Breast epithelium (tissue), 3 donors: ENCODE measurements at regions not wholly inside any gene's neighbourhood (a gene's known extent, or its start where the extent isn't known, plus 50 kb on each side); places are given as distances from the start of the nearest gene placed in this dataset.

Experiments used
- POLR2A ChIP-seq: fragments of 450-650 bp; IDR thresholded peaks from one replicate; pipeline ENCODE4 v1.6.1; 2016; ENCODE audit warnings: antibody characterized with exemption, mild to moderate bottlenecking, moderate library complexity
- POLR2AphosphoS5 ChIP-seq, 3 donors: sonication (generic); formaldehyde crosslinking; IDR thresholded peaks; one replicate each; pipeline ENCODE4 v1.6.1; 2017; ENCODE audit warnings: antibody characterized with exemption in 3 of 3
- TF ChIP-seq, protein P1 (sequence below), 3 donors: fragments of 450-650 bp; IDR thresholded peaks; one replicate each; pipeline ENCODE4 v1.5.1; 2016 to 2017; ENCODE audit warnings: antibody characterized with exemption in 3 of 3, mild to moderate bottlenecking in 3 of 3, moderate library complexity in 3 of 3

DNA sequence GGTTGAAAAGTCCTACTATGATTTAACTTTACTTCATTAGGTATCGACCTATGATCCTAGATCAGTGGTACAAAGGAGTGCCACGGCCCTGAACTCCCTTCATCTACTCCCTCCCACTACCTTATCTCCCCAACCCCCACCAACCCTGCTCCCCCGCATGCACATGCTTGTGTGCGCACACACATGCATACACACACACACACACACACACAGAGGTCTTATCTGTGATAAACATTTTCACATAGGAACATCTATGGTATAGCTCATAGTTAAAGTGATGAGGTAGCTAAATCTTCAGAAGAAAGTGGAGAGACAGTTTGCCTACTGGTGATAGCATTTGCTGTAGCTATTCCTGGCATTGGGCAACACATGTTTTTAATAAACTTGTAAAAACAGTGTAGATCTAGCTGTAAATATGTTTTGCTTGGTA is 471.3 kb downstream of the ZEB2 start:
- TF ChIP-seq POLR2AphosphoS5 (IDR thresholded peaks at IDR 0.05) (no peak), POLR2A (no peak)
- TF ChIP-seq, protein P1, sequence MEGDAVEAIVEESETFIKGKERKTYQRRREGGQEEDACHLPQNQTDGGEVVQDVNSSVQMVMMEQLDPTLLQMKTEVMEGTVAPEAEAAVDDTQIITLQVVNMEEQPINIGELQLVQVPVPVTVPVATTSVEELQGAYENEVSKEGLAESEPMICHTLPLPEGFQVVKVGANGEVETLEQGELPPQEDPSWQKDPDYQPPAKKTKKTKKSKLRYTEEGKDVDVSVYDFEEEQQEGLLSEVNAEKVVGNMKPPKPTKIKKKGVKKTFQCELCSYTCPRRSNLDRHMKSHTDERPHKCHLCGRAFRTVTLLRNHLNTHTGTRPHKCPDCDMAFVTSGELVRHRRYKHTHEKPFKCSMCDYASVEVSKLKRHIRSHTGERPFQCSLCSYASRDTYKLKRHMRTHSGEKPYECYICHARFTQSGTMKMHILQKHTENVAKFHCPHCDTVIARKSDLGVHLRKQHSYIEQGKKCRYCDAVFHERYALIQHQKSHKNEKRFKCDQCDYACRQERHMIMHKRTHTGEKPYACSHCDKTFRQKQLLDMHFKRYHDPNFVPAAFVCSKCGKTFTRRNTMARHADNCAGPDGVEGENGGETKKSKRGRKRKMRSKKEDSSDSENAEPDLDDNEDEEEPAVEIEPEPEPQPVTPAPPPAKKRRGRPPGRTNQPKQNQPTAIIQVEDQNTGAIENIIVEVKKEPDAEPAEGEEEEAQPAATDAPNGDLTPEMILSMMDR (IDR thresholded peaks at IDR 0.05): no peak
